BE2C (cell line): ENCODE measurements at regions not wholly inside any gene's neighbourhood (a gene's known extent, or its start where the extent isn't known, plus 50 kb on each side); places are given as distances from the start of the nearest gene placed in this dataset.

ENCODE experiments used
- DNase-seq: peaks from one replicate; pipeline ENCODE4 v3.0.0-alpha.2; 2020
- H3K27me3 ChIP-seq: fragments of 250-450 bp; sonication (Bioruptor Pico); 2 replicates; pipeline ENCODE4 v1.5.1; 2020; ENCODE audit warnings: mild to moderate bottlenecking
- H3K36me3 ChIP-seq: fragments of 250-450 bp; sonication (Bioruptor Pico); 2 replicates; pipeline ENCODE4 v1.5.1; 2020; ENCODE audit warnings: mild to moderate bottlenecking
- H3K4me1 ChIP-seq: fragments of 250-450 bp; sonication (Bioruptor Pico); 2 replicates; pipeline ENCODE4 v1.5.1; 2020
- H3K4me3 ChIP-seq: 2 replicates; pipeline ENCODE4 v1.5.1; 2011; ENCODE audit warnings: low read depth, low read length
- H3K9me3 ChIP-seq: fragments of 250-450 bp; sonication (Bioruptor Pico); 2 replicates; pipeline ENCODE4 v1.5.1; 2020
- CTCF ChIP-seq: IDR thresholded peaks from 2 replicates; pipeline ENCODE4 v1.5.1; 2012; ENCODE audit warnings: mild to moderate bottlenecking, low read depth, low read length

GRCh38 chr3:168532135-168532534 is 436.4 kb upstream of the GOLIM4 start:
- Histone ChIP-seq H3K36me3 (no peaks in the 10 kb centered on the region), H3K27me3 (no peaks in the 10 kb centered on the region), H3K4me1 (no peaks in the 10 kb centered on the region), H3K4me3 (no peak overlapping the region), H3K9me3 (no peaks in the 10 kb centered on the region; the same call in 1 of the 2 replicates)
- no peak for DNase-seq
- no peak for TF ChIP-seq CTCF

GRCh38 chr3:168531116-168531515 is 435.4 kb upstream of the GOLIM4 start:
- Histone ChIP-seq H3K9me3 (no peaks in the 10 kb centered on the region; the same call in 1 of the 2 replicates), H3K4me1 (no peaks in the 10 kb centered on the region), H3K36me3 (no peaks in the 10 kb centered on the region)

GRCh38 chr3:168524129-168524528 is 428.4 kb upstream of the GOLIM4 start:
- H3K4me3 ChIP-seq, result no peak overlapping the region
- H3K27me3 ChIP-seq, result no peaks in the 10 kb centered on the region
- no peaks in the 10 kb centered on the region for H3K4me1 ChIP-seq
- TF ChIP-seq CTCF, result no peak
- H3K36me3 ChIP-seq, result no peaks in the 10 kb centered on the region
- no peak for DNase-seq
- H3K9me3 ChIP-seq, result no peaks in the 10 kb centered on the region; the same call in 1 of the 2 replicates

More at GRCh38 chr3:168531116-168531515, 435.4 kb upstream of the GOLIM4 start:
- Histone ChIP-seq H3K27me3 (no peaks in the 10 kb centered on the region), H3K4me3 (no peak overlapping the region)
- no peak for TF ChIP-seq CTCF
- DNase-seq, result no peak

GRCh38 chr3:168517249-168518071 is 421.7 kb upstream of the GOLIM4 start:
- no peak for TF ChIP-seq CTCF
- Histone ChIP-seq H3K36me3 (no peaks in the 10 kb centered on the region), H3K4me3 (no peak overlapping the region), H3K27me3 (no peaks in the 10 kb centered on the region), H3K9me3 (no peaks in the 10 kb centered on the region), H3K4me1 (no peaks in the 10 kb centered on the region)
- no peak for DNase-seq

GRCh38 chr3:168514252-168514651 is 418.5 kb upstream of the GOLIM4 start:
- TF ChIP-seq CTCF, result no peak
- DNase-seq, result no peak
- no peaks in the 10 kb centered on the region for H3K4me1 ChIP-seq
- no peaks in the 10 kb centered on the region for H3K27me3 ChIP-seq
- H3K4me3 ChIP-seq, result no peak overlapping the region
- no peaks in the 10 kb centered on the region for H3K36me3 ChIP-seq
- H3K9me3 ChIP-seq, result no peaks in the 10 kb centered on the region

- Histone ChIP-seq H3K4me1 (no peaks in the 10 kb centered on the region), H3K4me3 (no peak overlapping the region), H3K27me3 (no peaks in the 10 kb centered on the region), H3K36me3 (no peaks in the 10 kb centered on the region), H3K9me3 (no peaks in the 10 kb centered on the region)
- no peak for TF ChIP-seq CTCF
- DNase-seq, result no peak
Measured at GRCh38 chr3:168512802-168513201, 417.1 kb upstream of the GOLIM4 start.
